Suprapubic skin (tissue), 4 donors: ENCODE measurements at regions not wholly inside any gene's neighbourhood (a gene's known extent, or its start where the extent isn't known, plus 50 kb on each side); places are given as distances from the start of the nearest gene placed in this dataset.

ENCODE experiments used
- DNase-seq, 2 donors: peaks; one replicate each; pipeline ENCODE4 v3.0.0-alpha.2; 2019; ENCODE audit warnings: low spot score in 2 of 2
- H3K27ac ChIP-seq: fragments of 200-600 bp; sonication (generic); one replicate; pipeline ENCODE4 v1.5.1; 2019
- H3K27me3 ChIP-seq: fragments of 200-600 bp; sonication (generic); one replicate; pipeline ENCODE4 v1.5.1; 2019
- H3K36me3 ChIP-seq: fragments of 200-600 bp; sonication (generic); one replicate; pipeline ENCODE4 v1.5.1; 2019
- H3K4me1 ChIP-seq: fragments of 200-600 bp; sonication (generic); one replicate; pipeline ENCODE4 v1.5.1; 2019
- H3K4me3 ChIP-seq: fragments of 200-600 bp; sonication (generic); one replicate; pipeline ENCODE4 v1.5.1; 2019; ENCODE audit warnings: mild to moderate bottlenecking
- H3K9me3 ChIP-seq: fragments of 200-600 bp; sonication (generic); one replicate; pipeline ENCODE4 v1.5.1; 2019
- EP300 ChIP-seq: sonication (generic); formaldehyde crosslinking; IDR thresholded peaks from one replicate; pipeline ENCODE4 v1.6.1; 2017; ENCODE audit warnings: antibody characterized with exemption
- POLR2A ChIP-seq, 2 donors: fragments of 450-650 bp; IDR thresholded peaks; one replicate each; pipeline ENCODE4 v1.6.1; 2017; ENCODE audit warnings: antibody characterized with exemption in 2 of 2, mild to moderate bottlenecking in 2 of 2, moderate library complexity in 2 of 2
- POLR2AphosphoS5 ChIP-seq, 3 donors: sonication (generic); formaldehyde crosslinking; IDR thresholded peaks; one replicate each; pipeline ENCODE4 v1.6.1; 2017; ENCODE audit warnings: antibody characterized with exemption in 3 of 3
- WGBS: methylation state at CpG from one replicate; pipeline ENCODE4 v1.1.5; 2018; 5-methylcytosine and 5-hydroxymethylcytosine counted together
- TF ChIP-seq, protein P1 (sequence below), 2 donors: fragments of 200-600 bp in 1 of 2; fragments of 450-650 bp in 1 of 2; sonication (generic) in 1 of 2; IDR thresholded peaks; one replicate each; pipeline ENCODE4 v1.5.1; 2016 to 2019; ENCODE audit warnings: antibody characterized with exemption in 2 of 2, mild to moderate bottlenecking in 1 of 2, moderate library complexity in 1 of 2

DNA sequence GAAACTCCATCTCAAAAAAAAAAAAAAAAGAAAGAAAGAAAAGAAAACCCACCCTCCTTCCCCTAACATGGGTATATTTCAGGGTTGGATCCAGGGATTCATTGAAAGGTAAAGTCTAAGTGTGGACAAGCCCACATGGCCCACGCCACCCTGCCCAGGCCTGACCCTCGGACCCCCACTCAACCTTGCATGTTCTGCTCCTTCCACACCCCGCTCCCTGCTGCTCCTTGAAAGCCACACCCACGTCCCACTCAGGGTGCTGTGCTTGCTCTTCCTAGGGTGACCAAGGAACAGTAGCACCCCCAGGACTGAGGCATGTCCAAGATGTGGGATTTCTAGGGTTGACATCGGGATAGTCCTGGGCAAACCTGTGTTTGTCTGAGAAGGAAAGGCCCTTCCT is 172.7 kb upstream of the MYCN start:
- Histone ChIP-seq H3K4me1 (no peaks in the 10 kb centered on the region), H3K27me3 (no peaks in the 10 kb centered on the region), H3K27ac (no peak overlapping the region), H3K36me3 (no peaks in the 10 kb centered on the region), H3K4me3 (no peak overlapping the region), H3K9me3 (no peaks in the 10 kb centered on the region)
- no peak for DNase-seq
- TF ChIP-seq POLR2A (IDR thresholded peaks at IDR 0.05) = no peak
- 76% methylated on average over 5 of the region's 5 CpGs for WGBS

DNA sequence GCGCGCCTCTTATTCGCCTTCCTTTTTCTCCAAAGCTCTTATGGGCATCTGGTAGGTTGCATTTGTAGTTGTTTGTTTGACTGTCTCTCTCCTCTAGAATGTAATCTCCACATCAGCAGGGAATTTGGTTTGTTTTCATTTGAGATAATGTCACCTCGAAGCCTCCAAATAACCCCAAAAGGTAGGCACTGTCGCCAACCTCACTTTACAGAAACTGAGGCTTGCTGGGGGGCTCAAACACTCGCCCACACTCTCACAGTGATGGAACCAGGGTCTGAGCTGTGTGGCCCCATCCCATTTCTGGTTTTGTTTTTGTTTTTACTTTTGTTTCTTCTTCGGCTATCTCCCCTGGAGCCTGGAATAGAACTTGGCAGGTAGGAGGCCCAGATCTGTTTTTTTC is 172.2 kb upstream of the MYCN start:
- no peak for DNase-seq
- no peak overlapping the region for H3K27ac ChIP-seq
- WGBS = 90% methylated on average over 7 of the region's 7 CpGs
- H3K4me1 ChIP-seq = no peaks in the 10 kb centered on the region
- TF ChIP-seq POLR2AphosphoS5 (IDR thresholded peaks at IDR 0.05) (no peak), POLR2A (IDR thresholded peaks at IDR 0.05) (no peak), EP300 (no peak)
- TF ChIP-seq, protein P1, sequence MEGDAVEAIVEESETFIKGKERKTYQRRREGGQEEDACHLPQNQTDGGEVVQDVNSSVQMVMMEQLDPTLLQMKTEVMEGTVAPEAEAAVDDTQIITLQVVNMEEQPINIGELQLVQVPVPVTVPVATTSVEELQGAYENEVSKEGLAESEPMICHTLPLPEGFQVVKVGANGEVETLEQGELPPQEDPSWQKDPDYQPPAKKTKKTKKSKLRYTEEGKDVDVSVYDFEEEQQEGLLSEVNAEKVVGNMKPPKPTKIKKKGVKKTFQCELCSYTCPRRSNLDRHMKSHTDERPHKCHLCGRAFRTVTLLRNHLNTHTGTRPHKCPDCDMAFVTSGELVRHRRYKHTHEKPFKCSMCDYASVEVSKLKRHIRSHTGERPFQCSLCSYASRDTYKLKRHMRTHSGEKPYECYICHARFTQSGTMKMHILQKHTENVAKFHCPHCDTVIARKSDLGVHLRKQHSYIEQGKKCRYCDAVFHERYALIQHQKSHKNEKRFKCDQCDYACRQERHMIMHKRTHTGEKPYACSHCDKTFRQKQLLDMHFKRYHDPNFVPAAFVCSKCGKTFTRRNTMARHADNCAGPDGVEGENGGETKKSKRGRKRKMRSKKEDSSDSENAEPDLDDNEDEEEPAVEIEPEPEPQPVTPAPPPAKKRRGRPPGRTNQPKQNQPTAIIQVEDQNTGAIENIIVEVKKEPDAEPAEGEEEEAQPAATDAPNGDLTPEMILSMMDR (IDR thresholded peaks at IDR 0.05) = no peak
- no peak overlapping the region for H3K4me3 ChIP-seq
- H3K9me3 ChIP-seq = no peaks in the 10 kb centered on the region
- H3K36me3 ChIP-seq = no peaks in the 10 kb centered on the region
- H3K27me3 ChIP-seq = no peaks in the 10 kb centered on the region

DNA sequence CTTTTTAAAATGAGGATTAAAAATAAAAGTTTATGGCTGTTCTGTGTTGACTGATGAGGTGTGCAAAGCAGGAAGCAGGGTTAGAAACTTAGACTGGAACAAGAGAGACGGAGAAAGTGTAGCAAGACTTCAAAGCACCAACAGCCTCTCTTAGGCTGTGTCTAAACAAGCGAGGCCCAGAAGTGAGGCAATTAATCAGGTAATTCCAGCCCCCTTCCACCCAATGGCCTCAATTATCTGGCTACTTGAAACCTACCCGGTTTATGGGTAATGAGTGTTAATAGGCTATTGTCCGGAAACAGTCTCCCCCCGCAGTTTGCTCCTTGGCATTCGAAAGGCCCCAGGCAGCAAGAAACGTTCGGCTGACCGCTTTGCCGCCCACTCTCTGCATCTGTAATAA is 171.7 kb upstream of the MYCN start:
- H3K4me3 ChIP-seq = no peak overlapping the region
- no peaks in the 10 kb centered on the region for H3K36me3 ChIP-seq
- 68% methylated on average over 10 of the region's 10 CpGs for WGBS
- TF ChIP-seq POLR2A (IDR thresholded peaks at IDR 0.05) (no peak), EP300 (no peak), POLR2AphosphoS5 (IDR thresholded peaks at IDR 0.05) (no peak)
- TF ChIP-seq, protein P1 (IDR thresholded peaks at IDR 0.05) = no peak
- no peak for DNase-seq
- H3K9me3 ChIP-seq = no peaks in the 10 kb centered on the region
- H3K4me1 ChIP-seq = no peaks in the 10 kb centered on the region
- H3K27ac ChIP-seq = no peak overlapping the region
- no peaks in the 10 kb centered on the region for H3K27me3 ChIP-seq

DNA sequence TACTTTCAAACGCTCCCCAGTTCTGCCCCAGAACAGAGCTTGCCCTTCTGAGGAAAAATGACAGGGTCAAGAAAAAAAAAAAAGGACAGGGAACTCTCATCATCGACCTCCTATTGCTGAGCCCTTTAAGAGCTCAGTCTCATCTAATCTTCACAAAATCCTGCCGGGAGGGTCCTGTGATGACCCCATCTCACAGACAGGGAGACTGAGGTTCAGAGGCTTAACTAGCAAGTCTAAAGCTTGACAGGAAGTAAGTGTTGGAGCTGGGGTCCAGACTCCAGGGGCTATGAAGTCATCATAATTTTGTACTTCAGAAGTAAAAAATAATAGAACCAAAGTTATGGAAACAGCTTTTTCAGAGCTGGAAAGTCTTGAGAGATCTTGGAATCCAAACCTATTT is 171.1 kb upstream of the MYCN start:
- WGBS = 80% methylated on average over 3 of the region's 3 CpGs
- H3K36me3 ChIP-seq = no peaks in the 10 kb centered on the region

DNA sequence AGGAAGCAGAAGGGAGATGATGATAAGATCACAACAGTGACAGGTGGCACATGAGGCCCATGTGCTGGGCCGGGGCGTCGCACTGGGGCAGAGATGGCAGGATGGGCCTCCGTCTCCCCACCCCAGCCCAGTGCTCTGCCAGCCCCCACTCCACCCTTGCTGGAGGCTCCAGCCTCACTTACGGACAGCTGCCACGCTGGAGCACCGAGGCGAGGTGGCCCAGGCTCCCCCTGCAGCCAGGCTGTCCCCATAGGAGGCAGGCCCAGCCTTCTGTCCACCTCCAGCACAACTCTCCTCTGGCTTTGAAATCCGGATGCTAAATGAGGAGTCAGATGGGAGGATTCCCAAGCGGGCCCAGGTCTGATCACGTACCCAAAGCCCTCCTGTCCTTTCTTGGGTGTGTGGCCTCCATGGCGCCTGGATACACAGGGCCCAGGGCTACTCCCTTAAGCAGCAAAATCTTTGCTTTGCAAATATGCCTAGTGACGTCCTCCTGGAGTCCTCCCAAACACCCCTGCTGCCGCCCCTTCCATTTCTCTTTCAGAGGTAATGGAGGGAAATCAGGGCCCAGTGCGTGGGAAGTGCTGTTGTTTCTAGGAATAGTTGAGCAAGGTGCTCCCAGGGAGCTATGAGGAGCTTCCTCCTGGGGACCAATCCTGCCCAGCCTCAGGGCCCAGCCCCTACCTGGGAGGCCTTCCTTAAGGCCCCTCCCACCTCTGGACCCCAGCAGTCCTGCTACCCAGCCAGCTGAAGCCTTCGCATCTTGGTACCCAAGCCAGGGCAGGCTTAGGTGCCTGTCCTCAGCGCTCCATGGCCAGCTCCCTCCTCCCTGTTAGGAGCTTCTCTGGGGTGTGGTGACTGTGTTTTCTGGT is 170.4 kb upstream of the MYCN start:
- no peak overlapping the region for H3K4me3 ChIP-seq
- no peaks in the 10 kb centered on the region for H3K36me3 ChIP-seq
- H3K9me3 ChIP-seq = no peaks in the 10 kb centered on the region
- no peaks in the 10 kb centered on the region for H3K27me3 ChIP-seq
- 87% methylated on average over 17 of the region's 17 CpGs for WGBS
- no peak for DNase-seq
- no peak overlapping the region for H3K27ac ChIP-seq
- no peaks in the 10 kb centered on the region for H3K4me1 ChIP-seq
- TF ChIP-seq EP300 (no peak), POLR2A (IDR thresholded peaks at IDR 0.05) (no peak), POLR2AphosphoS5 (IDR thresholded peaks at IDR 0.05) (no peak)
- TF ChIP-seq, protein P1 (IDR thresholded peaks at IDR 0.05) = no peak

More for the DNA sequence above, 171.1 kb upstream of the MYCN start:
- Histone ChIP-seq H3K4me3 (no peak overlapping the region), H3K27me3 (no peaks in the 10 kb centered on the region), H3K4me1 (no peaks in the 10 kb centered on the region), H3K27ac (no peak overlapping the region), H3K9me3 (no peaks in the 10 kb centered on the region)
- no peak for DNase-seq
- TF ChIP-seq POLR2AphosphoS5 (IDR thresholded peaks at IDR 0.05) = no peak
- TF ChIP-seq, protein P1 (IDR thresholded peaks at IDR 0.05) = no peak
- TF ChIP-seq EP300 = no peak
- no peak for TF ChIP-seq POLR2A (IDR thresholded peaks at IDR 0.05)
